Mesenchymal stem cell (in vitro differentiated cells and primary cell): ENCODE measurements at regions not wholly inside any gene's neighbourhood (a gene's known extent, or its start where the extent isn't known, plus 50 kb on each side); places are given as distances from the start of the nearest gene placed in this dataset.

Source experiments
- DNase-seq: peaks from one replicate; pipeline ENCODE4 v3.0.0-alpha.2; 2013
- H2AFZ ChIP-seq: one replicate; pipeline ENCODE4 v1.6.1; 2013; ENCODE audit warnings: low read depth, mild to moderate bottlenecking, control low read depth, inconsistent platforms, low read length, moderate library complexity
- H2AK5ac ChIP-seq: 2 replicates; pipeline ENCODE4 v1.6.1; 2013; ENCODE audit warnings: low read length, moderate library complexity, mild to moderate bottlenecking, inconsistent platforms; ENCODE audit not compliant: severe bottlenecking
- H2BK120ac ChIP-seq: one replicate; pipeline ENCODE4 v1.6.1; 2013; ENCODE audit warnings: low read depth, mild to moderate bottlenecking, inconsistent platforms, low read length, moderate library complexity
- H2BK12ac ChIP-seq, 2 experiments: one replicate each; pipeline ENCODE4 v1.6.1; 2013; ENCODE audit warnings: inconsistent platforms in 2 of 2, low read length in 2 of 2, mild to moderate bottlenecking in 2 of 2, moderate library complexity in 2 of 2, control low read depth in 1 of 2
- H2BK15ac ChIP-seq: one replicate; pipeline ENCODE4 v1.6.1; 2013; ENCODE audit warnings: mild to moderate bottlenecking, low read depth, inconsistent platforms; ENCODE audit not compliant: poor library complexity, severe bottlenecking
- H2BK5ac ChIP-seq: 2 replicates; pipeline ENCODE4 v1.6.1; 2013; ENCODE audit warnings: low read depth, mild to moderate bottlenecking, low read length, control low read depth, inconsistent platforms; ENCODE audit not compliant: poor library complexity, severe bottlenecking
- H3K14ac ChIP-seq, 2 experiments: one replicate each; pipeline ENCODE4 v1.6.1; 2013; ENCODE audit warnings: inconsistent platforms in 2 of 2, low read length in 2 of 2, control low read depth in 1 of 2, mild to moderate bottlenecking in 1 of 2, moderate library complexity in 1 of 2
- H3K18ac ChIP-seq, 2 experiments: one replicate each; pipeline ENCODE4 v1.6.1; 2013; ENCODE audit warnings: inconsistent platforms in 2 of 2, low read length in 2 of 2, control low read depth in 1 of 2, low read depth in 1 of 2, mild to moderate bottlenecking in 1 of 2
- H3K23ac ChIP-seq, 2 experiments: one replicate each; pipeline ENCODE4 v1.6.1; 2013; ENCODE audit warnings: inconsistent platforms in 2 of 2, low read length in 2 of 2, mild to moderate bottlenecking in 2 of 2, moderate library complexity in 2 of 2, control low read depth in 1 of 2
- H3K27ac ChIP-seq: 2 replicates; pipeline ENCODE4 v1.5.1; 2013; ENCODE audit warnings: mild to moderate bottlenecking, moderate library complexity, low read length, control low read depth, inconsistent platforms; ENCODE audit not compliant: poor library complexity, severe bottlenecking
- H3K27me3 ChIP-seq, 2 experiments: 2 replicates each; pipeline versions ENCODE4 v1.6.1 to v1.7.0; 2013; ENCODE audit warnings: low read length in 2 of 2, mild to moderate bottlenecking in 2 of 2, moderate library complexity in 2 of 2, control low read depth in 1 of 2, inconsistent platforms in 1 of 2; ENCODE audit not compliant: control insufficient read depth in 1 of 2, insufficient read depth in 1 of 2
- H3K36me3 ChIP-seq, 2 experiments: 2 replicates each; pipeline versions ENCODE4 v1.6.1 to v1.7.0; 2013; ENCODE audit warnings: low read length in 2 of 2, control low read depth in 1 of 2, inconsistent platforms in 1 of 2, low read depth in 1 of 2, mild to moderate bottlenecking in 1 of 2; ENCODE audit not compliant: insufficient read depth in 2 of 2, control insufficient read depth in 1 of 2
- H3K4ac ChIP-seq, 2 experiments: one replicate each; pipeline ENCODE4 v1.6.1; 2013; ENCODE audit warnings: inconsistent platforms in 2 of 2, low read length in 2 of 2, mild to moderate bottlenecking in 2 of 2, moderate library complexity in 2 of 2, control low read depth in 1 of 2, low read depth in 1 of 2
- H3K4me1 ChIP-seq: 2 replicates; pipeline ENCODE4 v1.6.1; 2013; ENCODE audit warnings: low read depth, low read length, control low read depth; ENCODE audit not compliant: control insufficient read depth, insufficient read depth
- H3K4me2 ChIP-seq: 2 replicates; pipeline ENCODE4 v1.6.1; 2013; ENCODE audit warnings: low read length, mild to moderate bottlenecking, inconsistent platforms; ENCODE audit not compliant: poor library complexity, severe bottlenecking
- H3K4me3 ChIP-seq, 2 experiments: 2 replicates each; pipeline versions ENCODE4 v1.5.1 to v1.7.0; 2013; ENCODE audit warnings: low read length in 2 of 2, mild to moderate bottlenecking in 2 of 2, control low read depth in 1 of 2, low read depth in 1 of 2; ENCODE audit not compliant: insufficient read depth in 1 of 2
- H3K79me1 ChIP-seq: replicated peaks from 2 replicates; pipeline ENCODE4 v1.6.1; 2013; ENCODE audit warnings: mild to moderate bottlenecking, control low read depth, low read length, inconsistent platforms; ENCODE audit not compliant: poor library complexity, severe bottlenecking
- H3K9ac ChIP-seq: 2 replicates; pipeline ENCODE4 v1.7.0; 2013; ENCODE audit warnings: mild to moderate bottlenecking, low read length, moderate library complexity
- H3K9me3 ChIP-seq: 2 replicates; pipeline ENCODE4 v1.7.0; 2013; ENCODE audit warnings: mild to moderate bottlenecking, low read length; ENCODE audit not compliant: control insufficient read depth
- H4K8ac ChIP-seq: one replicate; pipeline ENCODE4 v1.6.1; 2013; ENCODE audit warnings: inconsistent platforms, mild to moderate bottlenecking, low read length, moderate library complexity
- H4K91ac ChIP-seq: one replicate; pipeline ENCODE4 v1.6.1; 2013; ENCODE audit warnings: mild to moderate bottlenecking, low read length, inconsistent platforms
- WGBS: methylation state at CpG from one replicate; pipeline ENCODE4 v1.1.7; 2013; ENCODE audit warnings: mixed read lengths; 5-methylcytosine and 5-hydroxymethylcytosine counted together

DNA sequence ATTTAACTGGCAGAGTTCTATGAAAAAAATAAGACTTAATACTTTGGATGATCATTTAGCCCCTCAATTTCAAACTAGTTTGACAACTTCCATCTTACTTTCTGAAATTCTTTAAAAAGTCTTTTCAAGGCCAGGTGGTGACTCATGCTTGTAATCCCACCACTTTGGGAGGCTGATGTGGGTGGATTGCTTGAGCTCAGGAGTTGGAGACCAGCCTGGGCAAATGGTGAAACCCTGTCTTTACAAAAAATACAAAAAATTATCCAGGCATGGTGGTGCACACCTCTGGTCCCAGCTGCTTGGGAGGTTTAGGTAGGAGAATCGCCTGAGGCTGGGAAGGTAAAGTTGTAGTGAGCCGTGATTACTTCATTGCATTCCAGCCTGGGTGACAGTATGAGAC is 154.4 kb downstream of the TANC2 start:
- H3K36me3 ChIP-seq, result no peaks in the 10 kb centered on the region
- no peak overlapping the region for H2AFZ ChIP-seq
- no peak overlapping the region for H3K23ac ChIP-seq
- H3K9ac ChIP-seq, result no peak overlapping the region
- H3K9me3 ChIP-seq, result no peaks in the 10 kb centered on the region
- DNase-seq, result peak; percentile 30
- no peak overlapping the region for H2BK120ac ChIP-seq
- H3K4ac ChIP-seq, result no peak overlapping the region
- no peak overlapping the region for H4K8ac ChIP-seq
- peaks cover 1% of the 10 kb centered on the region for H3K4me1 ChIP-seq
- no peak overlapping the region for H3K14ac ChIP-seq
- no CpG with 5 or more reads among the region's 2 CpGs for WGBS
- H2AK5ac ChIP-seq, result no peak overlapping the region
- no peak overlapping the region for H2BK12ac ChIP-seq
- H2BK5ac ChIP-seq, result no peak overlapping the region
- H4K91ac ChIP-seq, result no peak overlapping the region
- H3K27ac ChIP-seq, result no peak overlapping the region
- no peak overlapping the region for H3K18ac ChIP-seq
- H3K27me3 ChIP-seq, result no peaks in the 10 kb centered on the region
- H3K4me3 ChIP-seq, result no peak overlapping the region
- H2BK15ac ChIP-seq, result no peak overlapping the region
- no peak overlapping the region for H3K4me2 ChIP-seq
- peaks cover 19% of the 10 kb centered on the region for H3K79me1 ChIP-seq

DNA sequence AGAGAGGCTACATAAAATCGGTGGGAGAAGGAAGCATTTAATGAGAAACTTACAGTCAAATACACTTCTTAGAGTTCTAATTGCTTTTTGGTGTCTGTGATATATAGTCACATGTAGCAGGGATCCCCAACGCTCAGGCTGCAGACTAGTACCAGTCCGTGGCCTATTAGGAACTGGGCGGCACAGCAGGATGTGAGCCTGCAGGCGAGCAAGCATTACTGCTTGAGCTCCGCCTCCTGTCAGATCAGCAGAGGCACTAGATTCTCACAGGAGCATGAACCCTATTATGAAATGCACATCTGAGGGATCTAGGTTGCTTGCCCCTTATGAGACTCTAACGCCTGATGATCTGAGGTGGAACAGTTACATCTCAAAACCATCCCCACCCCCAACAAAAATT is 158.5 kb downstream of the TANC2 start:
- Histone ChIP-seq H4K91ac (no peak overlapping the region), H2BK120ac (no peak overlapping the region), H3K14ac (peak overlapping the region in 1 of 2 experiments; percentile 75), H2BK15ac (no peak overlapping the region), H2BK12ac (no peak overlapping the region), H2AK5ac (no peak overlapping the region), H3K9me3 (no peaks in the 10 kb centered on the region), H3K9ac (no peak overlapping the region), H3K4me2 (no peak overlapping the region), H3K27ac (no peak overlapping the region), H3K27me3 (no peaks in the 10 kb centered on the region), H3K36me3 (no peaks in the 10 kb centered on the region), H3K4me3 (no peak overlapping the region), H3K18ac (no peak overlapping the region), H2BK5ac (no peak overlapping the region), H4K8ac (no peak overlapping the region), H2AFZ (no peak overlapping the region), H3K4ac (no peak overlapping the region), H3K79me1 (peaks cover 14% of the 10 kb centered on the region), H3K23ac (no peak overlapping the region), H3K4me1 (peaks cover 1% of the 10 kb centered on the region)
- no peak for DNase-seq
- WGBS, result 80% methylated on average over 6 of the region's 7 CpGs

DNA sequence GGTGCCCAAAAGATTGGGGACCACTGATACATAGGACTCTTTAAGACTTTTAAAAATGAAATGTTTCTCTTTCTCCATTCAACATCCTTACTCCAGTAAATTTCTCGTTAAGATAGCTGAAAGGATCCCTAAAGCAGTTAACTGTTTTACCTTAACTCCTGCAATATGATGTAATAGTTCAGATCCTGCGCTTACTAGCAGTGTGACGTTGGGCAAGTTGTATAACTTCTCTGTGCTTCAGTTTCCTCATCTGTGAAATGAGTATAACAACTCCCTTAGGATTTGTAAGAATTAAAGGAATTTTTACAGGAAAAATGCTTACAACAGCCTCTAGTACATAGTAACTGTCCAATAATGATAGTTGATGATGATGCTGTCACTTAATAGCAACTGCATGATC is 158.9 kb downstream of the TANC2 start:
- H3K18ac ChIP-seq, result no peak overlapping the region
- H3K9me3 ChIP-seq, result no peaks in the 10 kb centered on the region
- DNase-seq, result no peak
- peaks cover 1% of the 10 kb centered on the region for H3K4me1 ChIP-seq
- no peak overlapping the region for H4K8ac ChIP-seq
- H2AK5ac ChIP-seq, result no peak overlapping the region
- no peak overlapping the region for H2BK15ac ChIP-seq
- H2BK5ac ChIP-seq, result no peak overlapping the region
- H3K14ac ChIP-seq, result no peak overlapping the region
- H3K9ac ChIP-seq, result no peak overlapping the region
- H3K27ac ChIP-seq, result no peak overlapping the region
- 94% methylated on average over 1 of the region's 3 CpGs for WGBS
- H3K4me3 ChIP-seq, result no peak overlapping the region
- H3K4me2 ChIP-seq, result no peak overlapping the region
- H4K91ac ChIP-seq, result no peak overlapping the region
- no peak overlapping the region for H2BK12ac ChIP-seq
- no peak overlapping the region for H2AFZ ChIP-seq
- H2BK120ac ChIP-seq, result no peak overlapping the region
- no peak overlapping the region for H3K4ac ChIP-seq
- H3K36me3 ChIP-seq, result no peaks in the 10 kb centered on the region
- H3K27me3 ChIP-seq, result no peaks in the 10 kb centered on the region
- H3K23ac ChIP-seq, result no peak overlapping the region
- H3K79me1 ChIP-seq, result peaks cover 11% of the 10 kb centered on the region

DNA sequence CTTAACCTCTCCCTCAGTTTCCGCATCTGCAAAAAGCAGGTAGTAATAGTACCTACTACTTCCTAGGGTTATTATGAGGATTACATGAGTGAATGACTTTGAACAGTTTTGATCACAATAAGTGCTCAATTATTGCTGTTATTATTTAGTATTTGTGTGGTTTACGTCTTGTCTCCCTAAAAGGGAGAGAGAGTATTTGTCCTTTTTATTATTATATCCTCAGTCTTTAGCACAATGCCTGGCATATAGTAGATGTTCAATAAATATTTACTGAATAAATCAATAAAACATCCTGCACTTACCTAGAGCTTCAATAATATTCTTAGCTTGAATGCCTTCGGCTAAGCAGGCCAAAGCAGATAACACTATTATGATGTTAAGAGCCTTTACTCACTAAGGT is 160.0 kb downstream of the TANC2 start:
- Histone ChIP-seq H2BK15ac (no peak overlapping the region), H2AK5ac (no peak overlapping the region), H3K4me2 (no peak overlapping the region), H3K27ac (no peak overlapping the region), H4K91ac (no peak overlapping the region), H3K36me3 (no peaks in the 10 kb centered on the region), H2BK12ac (no peak overlapping the region), H3K23ac (no peak overlapping the region), H3K27me3 (no peaks in the 10 kb centered on the region), H3K9ac (no peak overlapping the region), H3K14ac (no peak overlapping the region), H3K79me1 (peaks cover 12% of the 10 kb centered on the region), H2BK5ac (no peak overlapping the region), H3K4ac (no peak overlapping the region), H3K9me3 (no peaks in the 10 kb centered on the region), H3K18ac (no peak overlapping the region), H2AFZ (no peak overlapping the region), H3K4me3 (no peak overlapping the region), H4K8ac (no peak overlapping the region), H3K4me1 (peaks cover 1% of the 10 kb centered on the region), H2BK120ac (no peak overlapping the region)
- no CpG with 5 or more reads among the region's 3 CpGs for WGBS
- no peak for DNase-seq
